Mesenchymal stem cell (in vitro differentiated cells and primary cell): ENCODE measurements at regions not wholly inside any gene's neighbourhood (a gene's known extent, or its start where the extent isn't known, plus 50 kb on each side); places are given as distances from the start of the nearest gene placed in this dataset.

Source experiments
- DNase-seq: peaks from one replicate; pipeline ENCODE4 v3.0.0-alpha.2; 2013
- H2AFZ ChIP-seq: one replicate; pipeline ENCODE4 v1.6.1; 2013; ENCODE audit warnings: low read depth, mild to moderate bottlenecking, control low read depth, inconsistent platforms, low read length, moderate library complexity
- H2AK5ac ChIP-seq: 2 replicates; pipeline ENCODE4 v1.6.1; 2013; ENCODE audit warnings: low read length, moderate library complexity, mild to moderate bottlenecking, inconsistent platforms; ENCODE audit not compliant: severe bottlenecking
- H2BK120ac ChIP-seq: one replicate; pipeline ENCODE4 v1.6.1; 2013; ENCODE audit warnings: low read depth, mild to moderate bottlenecking, inconsistent platforms, low read length, moderate library complexity
- H2BK12ac ChIP-seq, 2 experiments: one replicate each; pipeline ENCODE4 v1.6.1; 2013; ENCODE audit warnings: inconsistent platforms in 2 of 2, low read length in 2 of 2, mild to moderate bottlenecking in 2 of 2, moderate library complexity in 2 of 2, control low read depth in 1 of 2
- H2BK15ac ChIP-seq: one replicate; pipeline ENCODE4 v1.6.1; 2013; ENCODE audit warnings: mild to moderate bottlenecking, low read depth, inconsistent platforms; ENCODE audit not compliant: poor library complexity, severe bottlenecking
- H2BK5ac ChIP-seq: 2 replicates; pipeline ENCODE4 v1.6.1; 2013; ENCODE audit warnings: low read depth, mild to moderate bottlenecking, low read length, control low read depth, inconsistent platforms; ENCODE audit not compliant: poor library complexity, severe bottlenecking
- H3K14ac ChIP-seq, 2 experiments: one replicate each; pipeline ENCODE4 v1.6.1; 2013; ENCODE audit warnings: inconsistent platforms in 2 of 2, low read length in 2 of 2, control low read depth in 1 of 2, mild to moderate bottlenecking in 1 of 2, moderate library complexity in 1 of 2
- H3K18ac ChIP-seq, 2 experiments: one replicate each; pipeline ENCODE4 v1.6.1; 2013; ENCODE audit warnings: inconsistent platforms in 2 of 2, low read length in 2 of 2, control low read depth in 1 of 2, low read depth in 1 of 2, mild to moderate bottlenecking in 1 of 2
- H3K23ac ChIP-seq, 2 experiments: one replicate each; pipeline ENCODE4 v1.6.1; 2013; ENCODE audit warnings: inconsistent platforms in 2 of 2, low read length in 2 of 2, mild to moderate bottlenecking in 2 of 2, moderate library complexity in 2 of 2, control low read depth in 1 of 2
- H3K27ac ChIP-seq: 2 replicates; pipeline ENCODE4 v1.5.1; 2013; ENCODE audit warnings: mild to moderate bottlenecking, moderate library complexity, low read length, control low read depth, inconsistent platforms; ENCODE audit not compliant: poor library complexity, severe bottlenecking
- H3K27me3 ChIP-seq, 2 experiments: 2 replicates each; pipeline versions ENCODE4 v1.6.1 to v1.7.0; 2013; ENCODE audit warnings: low read length in 2 of 2, mild to moderate bottlenecking in 2 of 2, moderate library complexity in 2 of 2, control low read depth in 1 of 2, inconsistent platforms in 1 of 2; ENCODE audit not compliant: control insufficient read depth in 1 of 2, insufficient read depth in 1 of 2
- H3K36me3 ChIP-seq, 2 experiments: 2 replicates each; pipeline versions ENCODE4 v1.6.1 to v1.7.0; 2013; ENCODE audit warnings: low read length in 2 of 2, control low read depth in 1 of 2, inconsistent platforms in 1 of 2, low read depth in 1 of 2, mild to moderate bottlenecking in 1 of 2; ENCODE audit not compliant: insufficient read depth in 2 of 2, control insufficient read depth in 1 of 2
- H3K4ac ChIP-seq, 2 experiments: one replicate each; pipeline ENCODE4 v1.6.1; 2013; ENCODE audit warnings: inconsistent platforms in 2 of 2, low read length in 2 of 2, mild to moderate bottlenecking in 2 of 2, moderate library complexity in 2 of 2, control low read depth in 1 of 2, low read depth in 1 of 2
- H3K4me1 ChIP-seq: 2 replicates; pipeline ENCODE4 v1.6.1; 2013; ENCODE audit warnings: low read depth, low read length, control low read depth; ENCODE audit not compliant: control insufficient read depth, insufficient read depth
- H3K4me2 ChIP-seq: 2 replicates; pipeline ENCODE4 v1.6.1; 2013; ENCODE audit warnings: low read length, mild to moderate bottlenecking, inconsistent platforms; ENCODE audit not compliant: poor library complexity, severe bottlenecking
- H3K4me3 ChIP-seq, 2 experiments: 2 replicates each; pipeline versions ENCODE4 v1.5.1 to v1.7.0; 2013; ENCODE audit warnings: low read length in 2 of 2, mild to moderate bottlenecking in 2 of 2, control low read depth in 1 of 2, low read depth in 1 of 2; ENCODE audit not compliant: insufficient read depth in 1 of 2
- H3K79me1 ChIP-seq: replicated peaks from 2 replicates; pipeline ENCODE4 v1.6.1; 2013; ENCODE audit warnings: mild to moderate bottlenecking, control low read depth, low read length, inconsistent platforms; ENCODE audit not compliant: poor library complexity, severe bottlenecking
- H3K9ac ChIP-seq: 2 replicates; pipeline ENCODE4 v1.7.0; 2013; ENCODE audit warnings: mild to moderate bottlenecking, low read length, moderate library complexity
- H3K9me3 ChIP-seq: 2 replicates; pipeline ENCODE4 v1.7.0; 2013; ENCODE audit warnings: mild to moderate bottlenecking, low read length; ENCODE audit not compliant: control insufficient read depth
- H4K8ac ChIP-seq: one replicate; pipeline ENCODE4 v1.6.1; 2013; ENCODE audit warnings: inconsistent platforms, mild to moderate bottlenecking, low read length, moderate library complexity
- H4K91ac ChIP-seq: one replicate; pipeline ENCODE4 v1.6.1; 2013; ENCODE audit warnings: mild to moderate bottlenecking, low read length, inconsistent platforms
- WGBS: methylation state at CpG from one replicate; pipeline ENCODE4 v1.1.7; 2013; ENCODE audit warnings: mixed read lengths; 5-methylcytosine and 5-hydroxymethylcytosine counted together

- no peaks in the 10 kb centered on the region for H3K9me3 ChIP-seq
- no peak overlapping the region for H2AFZ ChIP-seq
- no peak overlapping the region for H4K91ac ChIP-seq
- no peak overlapping the region for H3K27ac ChIP-seq
- H3K4me2 ChIP-seq = no peak overlapping the region
- H3K4me1 ChIP-seq = peaks cover 8% of the 10 kb centered on the region
- no peak overlapping the region for H3K4me3 ChIP-seq
- no peak overlapping the region for H3K14ac ChIP-seq
- no peak overlapping the region for H2AK5ac ChIP-seq
- no peak overlapping the region for H2BK12ac ChIP-seq
- WGBS = 92% methylated on average over 3 of the region's 3 CpGs
- no peak overlapping the region for H3K23ac ChIP-seq
- H2BK5ac ChIP-seq = no peak overlapping the region
- H3K27me3 ChIP-seq = no peaks in the 10 kb centered on the region
- no peaks in the 10 kb centered on the region for H3K36me3 ChIP-seq
- H2BK15ac ChIP-seq = no peak overlapping the region
- no peak overlapping the region for H3K4ac ChIP-seq
- no peak overlapping the region for H4K8ac ChIP-seq
- no peak overlapping the region for H3K9ac ChIP-seq
- H2BK120ac ChIP-seq = no peak overlapping the region
- H3K18ac ChIP-seq = no peak overlapping the region
- no peak for DNase-seq
- H3K79me1 ChIP-seq = no peaks in the 10 kb centered on the region
These were observed 102.6 kb upstream of the PPP2R5A start for GRCh38 chr1:212182579-212182978.

GRCh38 chr1:212186427-212187207 is 98.6 kb upstream of the PPP2R5A start:
- H3K4me2 ChIP-seq = no peak overlapping the region
- 80% methylated on average over 6 of the region's 8 CpGs for WGBS

GRCh38 chr1:212188599-212189351 is 96.4 kb upstream of the PPP2R5A start:
- DNase-seq = no peak
- Histone ChIP-seq H3K18ac (no peak overlapping the region), H3K9me3 (no peaks in the 10 kb centered on the region), H2BK15ac (no peak overlapping the region), H3K36me3 (no peaks in the 10 kb centered on the region), H3K9ac (no peak overlapping the region), H2AFZ (no peak overlapping the region), H2BK120ac (no peak overlapping the region), H3K23ac (no peak overlapping the region), H3K4me3 (no peak overlapping the region), H4K8ac (no peak overlapping the region), H3K79me1 (no peaks in the 10 kb centered on the region), H2AK5ac (no peak overlapping the region), H3K4ac (no peak overlapping the region), H2BK12ac (no peak overlapping the region), H3K27me3 (peaks cover 0 to 5% of the 10 kb centered on the region in 2 experiments), H2BK5ac (no peak overlapping the region), H3K4me1 (no peaks in the 10 kb centered on the region), H4K91ac (no peak overlapping the region), H3K27ac (no peak overlapping the region), H3K14ac (no peak overlapping the region), H3K4me2 (no peak overlapping the region)
- 92% methylated on average over 5 of the region's 6 CpGs for WGBS

More at GRCh38 chr1:212186427-212187207, 98.6 kb upstream of the PPP2R5A start:
- Histone ChIP-seq H4K8ac (no peak overlapping the region), H3K36me3 (no peaks in the 10 kb centered on the region), H3K23ac (no peak overlapping the region), H2BK5ac (no peak overlapping the region), H3K4me1 (no peaks in the 10 kb centered on the region), H2BK15ac (no peak overlapping the region), H2AK5ac (no peak overlapping the region), H3K79me1 (no peaks in the 10 kb centered on the region), H2AFZ (no peak overlapping the region), H3K18ac (no peak overlapping the region), H3K4ac (no peak overlapping the region), H4K91ac (no peak overlapping the region), H2BK120ac (no peak overlapping the region), H3K9me3 (no peaks in the 10 kb centered on the region), H2BK12ac (no peak overlapping the region), H3K4me3 (no peak overlapping the region), H3K27me3 (peaks cover 0 to 5% of the 10 kb centered on the region in 2 experiments), H3K9ac (no peak overlapping the region), H3K27ac (no peak overlapping the region), H3K14ac (no peak overlapping the region)
- no peak for DNase-seq

- 91% methylated on average over 3 of the region's 3 CpGs for WGBS
- Histone ChIP-seq H3K23ac (no peak overlapping the region), H4K91ac (no peak overlapping the region), H3K79me1 (no peaks in the 10 kb centered on the region), H3K4ac (no peak overlapping the region), H2AFZ (no peak overlapping the region), H3K4me3 (no peak overlapping the region), H2BK120ac (no peak overlapping the region), H3K4me1 (no peaks in the 10 kb centered on the region), H3K9ac (no peak overlapping the region), H2BK5ac (no peak overlapping the region), H4K8ac (no peak overlapping the region), H3K36me3 (no peaks in the 10 kb centered on the region), H2AK5ac (no peak overlapping the region), H3K9me3 (no peaks in the 10 kb centered on the region), H2BK12ac (no peak overlapping the region), H3K27me3 (peaks cover 0 to 5% of the 10 kb centered on the region in 2 experiments), H3K14ac (no peak overlapping the region), H3K4me2 (no peak overlapping the region), H3K27ac (no peak overlapping the region), H2BK15ac (peak overlapping the region; percentile 65), H3K18ac (no peak overlapping the region)
- DNase-seq = no peak
These were observed 95.9 kb upstream of the PPP2R5A start for GRCh38 chr1:212189352-212189738.
